Mesenchymal stem cell (in vitro differentiated cells and primary cell): ENCODE measurements at regions not wholly inside any gene's neighbourhood (a gene's known extent, or its start where the extent isn't known, plus 50 kb on each side); places are given as distances from the start of the nearest gene placed in this dataset.

ENCODE experiments used
- DNase-seq: peaks from one replicate; pipeline ENCODE4 v3.0.0-alpha.2; 2013
- H2AFZ ChIP-seq: one replicate; pipeline ENCODE4 v1.6.1; 2013; ENCODE audit warnings: low read depth, mild to moderate bottlenecking, control low read depth, inconsistent platforms, low read length, moderate library complexity
- H2AK5ac ChIP-seq: 2 replicates; pipeline ENCODE4 v1.6.1; 2013; ENCODE audit warnings: low read length, moderate library complexity, mild to moderate bottlenecking, inconsistent platforms; ENCODE audit not compliant: severe bottlenecking
- H2BK120ac ChIP-seq: one replicate; pipeline ENCODE4 v1.6.1; 2013; ENCODE audit warnings: low read depth, mild to moderate bottlenecking, inconsistent platforms, low read length, moderate library complexity
- H2BK12ac ChIP-seq, 2 experiments: one replicate each; pipeline ENCODE4 v1.6.1; 2013; ENCODE audit warnings: inconsistent platforms in 2 of 2, low read length in 2 of 2, mild to moderate bottlenecking in 2 of 2, moderate library complexity in 2 of 2, control low read depth in 1 of 2
- H2BK15ac ChIP-seq: one replicate; pipeline ENCODE4 v1.6.1; 2013; ENCODE audit warnings: mild to moderate bottlenecking, low read depth, inconsistent platforms; ENCODE audit not compliant: poor library complexity, severe bottlenecking
- H2BK5ac ChIP-seq: 2 replicates; pipeline ENCODE4 v1.6.1; 2013; ENCODE audit warnings: low read depth, mild to moderate bottlenecking, low read length, control low read depth, inconsistent platforms; ENCODE audit not compliant: poor library complexity, severe bottlenecking
- H3K14ac ChIP-seq, 2 experiments: one replicate each; pipeline ENCODE4 v1.6.1; 2013; ENCODE audit warnings: inconsistent platforms in 2 of 2, low read length in 2 of 2, control low read depth in 1 of 2, mild to moderate bottlenecking in 1 of 2, moderate library complexity in 1 of 2
- H3K18ac ChIP-seq, 2 experiments: one replicate each; pipeline ENCODE4 v1.6.1; 2013; ENCODE audit warnings: inconsistent platforms in 2 of 2, low read length in 2 of 2, control low read depth in 1 of 2, low read depth in 1 of 2, mild to moderate bottlenecking in 1 of 2
- H3K23ac ChIP-seq, 2 experiments: one replicate each; pipeline ENCODE4 v1.6.1; 2013; ENCODE audit warnings: inconsistent platforms in 2 of 2, low read length in 2 of 2, mild to moderate bottlenecking in 2 of 2, moderate library complexity in 2 of 2, control low read depth in 1 of 2
- H3K27ac ChIP-seq: 2 replicates; pipeline ENCODE4 v1.5.1; 2013; ENCODE audit warnings: mild to moderate bottlenecking, moderate library complexity, low read length, control low read depth, inconsistent platforms; ENCODE audit not compliant: poor library complexity, severe bottlenecking
- H3K27me3 ChIP-seq, 2 experiments: 2 replicates each; pipeline versions ENCODE4 v1.6.1 to v1.7.0; 2013; ENCODE audit warnings: low read length in 2 of 2, mild to moderate bottlenecking in 2 of 2, moderate library complexity in 2 of 2, control low read depth in 1 of 2, inconsistent platforms in 1 of 2; ENCODE audit not compliant: control insufficient read depth in 1 of 2, insufficient read depth in 1 of 2
- H3K36me3 ChIP-seq, 2 experiments: 2 replicates each; pipeline versions ENCODE4 v1.6.1 to v1.7.0; 2013; ENCODE audit warnings: low read length in 2 of 2, control low read depth in 1 of 2, inconsistent platforms in 1 of 2, low read depth in 1 of 2, mild to moderate bottlenecking in 1 of 2; ENCODE audit not compliant: insufficient read depth in 2 of 2, control insufficient read depth in 1 of 2
- H3K4ac ChIP-seq, 2 experiments: one replicate each; pipeline ENCODE4 v1.6.1; 2013; ENCODE audit warnings: inconsistent platforms in 2 of 2, low read length in 2 of 2, mild to moderate bottlenecking in 2 of 2, moderate library complexity in 2 of 2, control low read depth in 1 of 2, low read depth in 1 of 2
- H3K4me1 ChIP-seq: 2 replicates; pipeline ENCODE4 v1.6.1; 2013; ENCODE audit warnings: low read depth, low read length, control low read depth; ENCODE audit not compliant: control insufficient read depth, insufficient read depth
- H3K4me2 ChIP-seq: 2 replicates; pipeline ENCODE4 v1.6.1; 2013; ENCODE audit warnings: low read length, mild to moderate bottlenecking, inconsistent platforms; ENCODE audit not compliant: poor library complexity, severe bottlenecking
- H3K4me3 ChIP-seq, 2 experiments: 2 replicates each; pipeline versions ENCODE4 v1.5.1 to v1.7.0; 2013; ENCODE audit warnings: low read length in 2 of 2, mild to moderate bottlenecking in 2 of 2, control low read depth in 1 of 2, low read depth in 1 of 2; ENCODE audit not compliant: insufficient read depth in 1 of 2
- H3K79me1 ChIP-seq: replicated peaks from 2 replicates; pipeline ENCODE4 v1.6.1; 2013; ENCODE audit warnings: mild to moderate bottlenecking, control low read depth, low read length, inconsistent platforms; ENCODE audit not compliant: poor library complexity, severe bottlenecking
- H3K9ac ChIP-seq: 2 replicates; pipeline ENCODE4 v1.7.0; 2013; ENCODE audit warnings: mild to moderate bottlenecking, low read length, moderate library complexity
- H3K9me3 ChIP-seq: 2 replicates; pipeline ENCODE4 v1.7.0; 2013; ENCODE audit warnings: mild to moderate bottlenecking, low read length; ENCODE audit not compliant: control insufficient read depth
- H4K8ac ChIP-seq: one replicate; pipeline ENCODE4 v1.6.1; 2013; ENCODE audit warnings: inconsistent platforms, mild to moderate bottlenecking, low read length, moderate library complexity
- H4K91ac ChIP-seq: one replicate; pipeline ENCODE4 v1.6.1; 2013; ENCODE audit warnings: mild to moderate bottlenecking, low read length, inconsistent platforms
- WGBS: methylation state at CpG from one replicate; pipeline ENCODE4 v1.1.7; 2013; ENCODE audit warnings: mixed read lengths; 5-methylcytosine and 5-hydroxymethylcytosine counted together

DNA sequence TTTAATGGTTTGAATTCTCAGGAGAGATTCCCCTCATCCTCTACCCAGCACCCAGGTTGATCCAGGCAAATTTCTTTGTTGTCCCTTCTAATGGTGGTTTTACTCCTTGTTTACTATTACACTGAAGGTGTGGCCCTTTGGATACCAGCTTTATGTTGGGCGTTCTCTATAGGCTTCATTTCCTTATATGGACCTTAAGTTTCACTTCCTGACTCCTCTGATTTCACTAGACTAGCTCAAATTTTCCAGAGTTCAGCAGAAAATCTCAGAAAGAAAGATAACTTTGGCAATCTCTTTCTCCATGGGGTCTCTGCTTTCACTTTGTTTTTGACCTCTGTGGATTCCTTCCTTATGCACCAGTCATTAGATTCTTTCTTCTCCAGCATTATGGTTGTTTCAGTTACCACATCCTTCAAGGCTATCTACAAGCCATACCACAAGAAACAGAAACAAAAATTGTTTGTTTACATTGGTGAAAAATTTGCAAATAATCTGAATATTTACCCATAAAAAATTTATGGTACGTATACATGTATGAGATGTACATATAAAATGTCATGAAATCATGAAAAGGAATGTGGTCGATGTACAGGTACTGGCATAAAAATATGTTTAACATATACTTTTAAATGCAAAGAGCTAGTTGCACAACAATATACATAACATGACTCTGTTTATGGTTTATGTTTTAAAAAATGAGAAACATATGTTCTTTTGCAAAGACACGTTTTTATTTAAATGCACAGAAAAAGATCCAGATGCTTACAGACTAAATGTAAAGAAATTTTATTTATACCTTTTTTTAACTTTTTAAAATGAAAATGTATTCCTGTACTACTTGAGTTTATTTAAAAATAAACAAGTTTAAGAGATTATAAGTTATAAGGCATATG is 212.6 kb downstream of the LACC1 start:
- Histone ChIP-seq H3K36me3 (no peaks in the 10 kb centered on the region), H2AK5ac (no peak overlapping the region), H2BK120ac (no peak overlapping the region), H3K4me3 (no peak overlapping the region), H3K18ac (no peak overlapping the region), H4K8ac (no peak overlapping the region), H3K27ac (no peak overlapping the region), H3K14ac (no peak overlapping the region), H3K27me3 (peaks cover 0 to 4% of the 10 kb centered on the region in 2 experiments), H4K91ac (no peak overlapping the region), H3K9me3 (peaks cover 9% of the 10 kb centered on the region), H3K4me1 (no peaks in the 10 kb centered on the region), H2BK12ac (no peak overlapping the region), H2AFZ (no peak overlapping the region), H3K9ac (no peak overlapping the region), H2BK5ac (no peak overlapping the region), H3K23ac (no peak overlapping the region), H3K4ac (no peak overlapping the region), H3K79me1 (no peaks in the 10 kb centered on the region), H3K4me2 (no peak overlapping the region), H2BK15ac (no peak overlapping the region)
- 95% methylated on average over 1 of the region's 4 CpGs for WGBS
- DNase-seq, result peak; percentile 29

GRCh38 chr13:44093607-44094564 is 214.2 kb downstream of the LACC1 start:
- Histone ChIP-seq H3K4me3 (no peak overlapping the region), H2BK120ac (no peak overlapping the region), H3K9ac (no peak overlapping the region), H3K79me1 (no peaks in the 10 kb centered on the region), H3K4me2 (no peak overlapping the region), H2BK5ac (no peak overlapping the region), H2AK5ac (no peak overlapping the region), H2AFZ (no peak overlapping the region), H4K91ac (no peak overlapping the region), H3K27ac (no peak overlapping the region), H3K18ac (no peak overlapping the region), H3K9me3 (peaks cover 7% of the 10 kb centered on the region), H2BK12ac (no peak overlapping the region), H3K14ac (no peak overlapping the region), H3K4me1 (no peaks in the 10 kb centered on the region), H3K27me3 (peaks cover 0 to 7% of the 10 kb centered on the region in 2 experiments), H2BK15ac (no peak overlapping the region), H3K23ac (no peak overlapping the region), H3K36me3 (no peaks in the 10 kb centered on the region), H3K4ac (no peak overlapping the region), H4K8ac (no peak overlapping the region)
- whole genome bisulfite sequencing, result 68% methylated on average over 3 of the region's 4 CpGs
- peak; percentile 78 for DNase-seq

DNA sequence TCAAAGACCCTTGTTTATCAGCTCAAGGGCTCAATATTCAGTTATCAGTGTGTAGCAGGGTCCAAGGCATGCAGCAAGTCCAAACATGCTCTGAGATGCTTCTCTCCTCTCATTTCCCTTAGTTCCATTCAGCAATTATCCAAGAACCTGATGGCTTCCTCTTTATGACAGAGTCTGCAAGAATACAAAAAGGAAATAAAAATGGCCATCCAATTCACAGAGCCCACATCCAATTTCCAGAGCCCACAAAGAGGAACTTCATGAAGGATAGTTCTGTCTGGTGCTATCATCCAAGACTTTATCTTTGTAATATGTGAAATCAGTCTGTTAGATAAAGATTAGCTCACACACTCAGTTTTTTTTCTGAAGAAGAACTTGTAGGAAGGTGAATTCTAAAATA is 217.2 kb downstream of the LACC1 start:
- Histone ChIP-seq H3K79me1 (no peaks in the 10 kb centered on the region), H3K9ac (no peak overlapping the region), H3K14ac (no peak overlapping the region), H3K9me3 (peaks cover 20% of the 10 kb centered on the region), H3K4me3 (no peak overlapping the region), H3K27me3 (peaks cover 0 to 7% of the 10 kb centered on the region in 2 experiments), H3K4ac (no peak overlapping the region), H4K8ac (no peak overlapping the region), H2AFZ (no peak overlapping the region), H3K36me3 (no peaks in the 10 kb centered on the region), H2BK12ac (no peak overlapping the region), H2AK5ac (no peak overlapping the region), H3K4me2 (no peak overlapping the region), H3K18ac (no peak overlapping the region), H3K4me1 (no peaks in the 10 kb centered on the region), H4K91ac (no peak overlapping the region), H3K27ac (no peak overlapping the region), H2BK15ac (no peak overlapping the region), H3K23ac (no peak overlapping the region), H2BK5ac (no peak overlapping the region), H2BK120ac (no peak overlapping the region)
- DNase-seq, result no peak

- H2BK12ac ChIP-seq, result no peak overlapping the region
- H3K27ac ChIP-seq, result no peak overlapping the region
- no peaks in the 10 kb centered on the region for H3K4me1 ChIP-seq
- no peak overlapping the region for H3K23ac ChIP-seq
- H3K36me3 ChIP-seq, result no peaks in the 10 kb centered on the region
- no peak overlapping the region for H3K14ac ChIP-seq
- H4K8ac ChIP-seq, result no peak overlapping the region
- peaks cover 36% of the 10 kb centered on the region for H3K9me3 ChIP-seq
- DNase-seq, result no peak
- H2BK15ac ChIP-seq, result no peak overlapping the region
- no peak overlapping the region for H2AK5ac ChIP-seq
- H2AFZ ChIP-seq, result no peak overlapping the region
- no peak overlapping the region for H3K4ac ChIP-seq
- no peak overlapping the region for H3K9ac ChIP-seq
- peaks cover 0 to 7% of the 10 kb centered on the region in 2 experiments for H3K27me3 ChIP-seq
- no peak overlapping the region for H3K4me2 ChIP-seq
- H3K18ac ChIP-seq, result no peak overlapping the region
- no peak overlapping the region for H4K91ac ChIP-seq
- no peaks in the 10 kb centered on the region for H3K79me1 ChIP-seq
- H2BK5ac ChIP-seq, result no peak overlapping the region
- no peak overlapping the region for H2BK120ac ChIP-seq
- 96% methylated on average over 2 of the region's 2 CpGs for WGBS
- no peak overlapping the region for H3K4me3 ChIP-seq
Measured at GRCh38 chr13:44098559-44098958, 218.9 kb downstream of the LACC1 start.
